Astrocyte (in vitro differentiated cells and primary cell): ENCODE measurements at regions not wholly inside any gene's neighbourhood (a gene's known extent, or its start where the extent isn't known, plus 50 kb on each side); places are given as distances from the start of the nearest gene placed in this dataset.
"Not testable (repeated sequence)": the region's sequence is repeated elsewhere in the genome, so short reads cannot be mapped to it uniquely, and the experiment has no call there.

ENCODE experiments used
- DNase-seq: peaks from one replicate; pipeline ENCODE4 v3.0.0-alpha.2; 2010; ENCODE audit warnings: low read depth
- FAIRE-seq: peaks from 2 replicates; lab custom pipeline; 2011; peaks lifted over from hg19 to GRCh38; lab: Jason Lieb, UNC
- H2AFZ ChIP-seq: 2 replicates; pipeline ENCODE4 v1.6.0; 2012; ENCODE audit warnings: low read depth, low read length, inconsistent platforms
- H3K27ac ChIP-seq: 2 replicates; pipeline ENCODE4 v1.5.1; 2011; ENCODE audit warnings: low read depth, low read length, inconsistent platforms
- H3K27me3 ChIP-seq: 2 replicates; pipeline ENCODE4 v1.6.0; 2011; ENCODE audit warnings: low read length, inconsistent platforms; ENCODE audit not compliant: insufficient read depth
- H3K36me3 ChIP-seq: 2 replicates; pipeline ENCODE4 v1.5.1; 2011; ENCODE audit warnings: low read length, inconsistent platforms; ENCODE audit not compliant: insufficient read depth
- H3K4me1 ChIP-seq: 2 replicates; pipeline ENCODE4 v1.5.1; 2011; ENCODE audit warnings: low read length, inconsistent platforms; ENCODE audit not compliant: insufficient read depth
- H3K4me2 ChIP-seq: 2 replicates; pipeline ENCODE4 v1.6.0; 2012; ENCODE audit warnings: low read length, inconsistent platforms
- H3K4me3 ChIP-seq: 2 replicates; pipeline ENCODE4 v1.5.1; 2011; ENCODE audit warnings: low read depth, mild to moderate bottlenecking, low read length, inconsistent platforms; ENCODE audit not compliant: insufficient read depth
- H3K79me2 ChIP-seq: 2 replicates; pipeline ENCODE4 v1.6.0; 2012; ENCODE audit warnings: mild to moderate bottlenecking, low read length, inconsistent platforms; ENCODE audit not compliant: insufficient read depth
- H3K9ac ChIP-seq: 2 replicates; pipeline ENCODE4 v1.6.0; 2012; ENCODE audit warnings: mild to moderate bottlenecking, low read length, inconsistent platforms
- H3K9me3 ChIP-seq: 2 replicates; pipeline ENCODE4 v1.5.1; 2012; ENCODE audit warnings: low read depth, mild to moderate bottlenecking, low read length, inconsistent platforms; ENCODE audit not compliant: insufficient read depth
- H4K20me1 ChIP-seq: 2 replicates; pipeline ENCODE4 v1.6.0; 2012; ENCODE audit warnings: low read length, inconsistent platforms; ENCODE audit not compliant: insufficient read depth
- H3K27ac Mint-ChIP-seq: one replicate; pipeline ENCODE4 v1.8.0; 2021; ENCODE audit warnings: mild to moderate bottlenecking, mixed read lengths; ENCODE audit not compliant: unreplicated experiment
- H3K27me3 Mint-ChIP-seq: one replicate; pipeline ENCODE4 v1.8.0; 2021; ENCODE audit warnings: low read depth, mixed read lengths; ENCODE audit not compliant: unreplicated experiment
- H3K36me3 Mint-ChIP-seq: one replicate; pipeline ENCODE4 v1.8.0; 2021; ENCODE audit warnings: low read depth, mixed read lengths; ENCODE audit not compliant: unreplicated experiment
- H3K4me1 Mint-ChIP-seq: one replicate; pipeline ENCODE4 v1.8.0; 2021; ENCODE audit warnings: low read depth, mixed read lengths; ENCODE audit not compliant: unreplicated experiment
- H3K4me3 Mint-ChIP-seq: one replicate; pipeline ENCODE4 v1.8.0; 2021; ENCODE audit warnings: mild to moderate bottlenecking, moderate library complexity, mixed read lengths; ENCODE audit not compliant: unreplicated experiment
- H3K9me3 Mint-ChIP-seq: one replicate; pipeline ENCODE4 v1.8.0; 2021; ENCODE audit warnings: mild to moderate bottlenecking, mixed read lengths; ENCODE audit not compliant: unreplicated experiment
- CTCF ChIP-seq: IDR thresholded peaks from 2 replicates; pipeline ENCODE4 v1.5.1; 2011; ENCODE audit warnings: low read depth, mild to moderate bottlenecking, inconsistent platforms, low read length, moderate library complexity; ENCODE audit not compliant: insufficient read depth
- EZH2 ChIP-seq: IDR thresholded peaks from 2 replicates; pipeline ENCODE4 v1.6.1; 2012; ENCODE audit warnings: mild to moderate bottlenecking, low read length, inconsistent platforms; ENCODE audit not compliant: insufficient read depth

- H4K20me1 ChIP-seq, H3K27me3 Mint-ChIP-seq, H3K36me3 ChIP-seq, H3K4me3 ChIP-seq, H3K4me1 Mint-ChIP-seq, DNase-seq, H3K27me3 ChIP-seq, H3K4me1 ChIP-seq, H3K36me3 Mint-ChIP-seq, H3K27ac ChIP-seq, FAIRE-seq, H3K9ac ChIP-seq, H3K27ac Mint-ChIP-seq, H3K4me3 Mint-ChIP-seq, H3K79me2 ChIP-seq, H2AFZ ChIP-seq, H3K4me2 ChIP-seq: not testable (repeated sequence)
- H3K9me3 ChIP-seq = peaks cover 28% of the 10 kb centered on the region
- H3K9me3 Mint-ChIP-seq = peaks cover 34% of the 10 kb centered on the region
These were observed 1381.2 kb upstream of the DEFB115 start for GRCh38 chr20:29876084-29876910.

- Histone ChIP-seq H3K4me1 (no peaks in the 10 kb centered on the region), H3K27me3 (no peaks in the 10 kb centered on the region), H3K79me2 (no peaks in the 10 kb centered on the region), H3K36me3 (no peaks in the 10 kb centered on the region), H3K4me3 (no peak overlapping the region), H3K9ac (no peak overlapping the region), H3K9me3 (peaks cover 28% of the 10 kb centered on the region), H4K20me1 (no peaks in the 10 kb centered on the region), H3K4me2 (no peak overlapping the region), H2AFZ (no peak overlapping the region), H3K27ac (no peak overlapping the region)
- H3K27ac Mint-ChIP-seq = no peak overlapping the region
- no peaks in the 10 kb centered on the region for H3K27me3 Mint-ChIP-seq
- peaks cover 34% of the 10 kb centered on the region for H3K9me3 Mint-ChIP-seq
- no peaks in the 10 kb centered on the region for H3K4me1 Mint-ChIP-seq
- H3K4me3 Mint-ChIP-seq = no peak overlapping the region
- no peak for DNase-seq
- TF ChIP-seq EZH2 = no peak
- TF ChIP-seq CTCF = no peak
- no peaks in the 10 kb centered on the region for H3K36me3 Mint-ChIP-seq
- FAIRE-seq = no peak
These were observed 1380.6 kb upstream of the DEFB115 start for GRCh38 chr20:29876911-29877285.

- not testable (repeated sequence) for H3K4me1 Mint-ChIP-seq, H3K79me2 ChIP-seq, H3K27ac ChIP-seq, H3K4me3 Mint-ChIP-seq, DNase-seq, H3K27me3 ChIP-seq, FAIRE-seq, H3K4me1 ChIP-seq, H3K27me3 Mint-ChIP-seq, H3K36me3 ChIP-seq, H3K9ac ChIP-seq, H2AFZ ChIP-seq, H4K20me1 ChIP-seq, H3K27ac Mint-ChIP-seq, H3K36me3 Mint-ChIP-seq, H3K4me3 ChIP-seq
- Histone ChIP-seq H3K4me2 (peak overlapping the region; percentile 3), H3K9me3 (peaks cover 28% of the 10 kb centered on the region)
- peaks cover 37% of the 10 kb centered on the region for H3K9me3 Mint-ChIP-seq
These were observed 1379.8 kb upstream of the DEFB115 start for GRCh38 chr20:29877411-29878280.
